Nephron progenitor cell (in vitro differentiated cells): ENCODE measurements at regions not wholly inside any gene's neighbourhood (a gene's known extent, or its start where the extent isn't known, plus 50 kb on each side); places are given as distances from the start of the nearest gene placed in this dataset.
"Not testable (repeated sequence)": the region's sequence is repeated elsewhere in the genome, so short reads cannot be mapped to it uniquely, and the experiment has no call there.

Experiments
- DNase-seq: peaks from one replicate; pipeline ENCODE4 v3.0.0; 2021
- H3K27ac Mint-ChIP-seq: 2 replicates; pipeline ENCODE4 v1.8.0; 2021; ENCODE audit warnings: mild to moderate bottlenecking, moderate library complexity, mixed read lengths
- H3K27me3 Mint-ChIP-seq: 2 replicates; pipeline ENCODE4 v1.8.0; 2021; ENCODE audit warnings: mild to moderate bottlenecking, low read depth, mixed read lengths; ENCODE audit not compliant: poor library complexity
- H3K36me3 Mint-ChIP-seq: 2 replicates; pipeline ENCODE4 v1.8.0; 2021; ENCODE audit warnings: low read depth, mixed read lengths
- H3K4me1 Mint-ChIP-seq: 2 replicates; pipeline ENCODE4 v1.8.0; 2021; ENCODE audit warnings: mixed read lengths
- H3K4me3 Mint-ChIP-seq: 2 replicates; pipeline ENCODE4 v1.8.0; 2021; ENCODE audit warnings: mild to moderate bottlenecking, moderate library complexity, mixed read lengths
- H3K9me3 Mint-ChIP-seq: 2 replicates; pipeline ENCODE4 v1.8.0; 2021; ENCODE audit warnings: mild to moderate bottlenecking, moderate library complexity, mixed read lengths
- TF ChIP-seq, protein P1 (sequence below): fragments of 200-600 bp; sonication (generic); IDR thresholded peaks from 2 replicates; pipeline ENCODE4 v1.5.0; 2021; ENCODE audit warnings: antibody characterized with exemption

- no peaks in the 10 kb centered on the region for H3K4me1 Mint-ChIP-seq
- no peaks in the 10 kb centered on the region for H3K9me3 Mint-ChIP-seq
- H3K36me3 Mint-ChIP-seq, result no peaks in the 10 kb centered on the region
- H3K27me3 Mint-ChIP-seq, result no peaks in the 10 kb centered on the region
- no peak overlapping the region for H3K4me3 Mint-ChIP-seq
- H3K27ac Mint-ChIP-seq, result no peak overlapping the region
- TF ChIP-seq, protein P1, sequence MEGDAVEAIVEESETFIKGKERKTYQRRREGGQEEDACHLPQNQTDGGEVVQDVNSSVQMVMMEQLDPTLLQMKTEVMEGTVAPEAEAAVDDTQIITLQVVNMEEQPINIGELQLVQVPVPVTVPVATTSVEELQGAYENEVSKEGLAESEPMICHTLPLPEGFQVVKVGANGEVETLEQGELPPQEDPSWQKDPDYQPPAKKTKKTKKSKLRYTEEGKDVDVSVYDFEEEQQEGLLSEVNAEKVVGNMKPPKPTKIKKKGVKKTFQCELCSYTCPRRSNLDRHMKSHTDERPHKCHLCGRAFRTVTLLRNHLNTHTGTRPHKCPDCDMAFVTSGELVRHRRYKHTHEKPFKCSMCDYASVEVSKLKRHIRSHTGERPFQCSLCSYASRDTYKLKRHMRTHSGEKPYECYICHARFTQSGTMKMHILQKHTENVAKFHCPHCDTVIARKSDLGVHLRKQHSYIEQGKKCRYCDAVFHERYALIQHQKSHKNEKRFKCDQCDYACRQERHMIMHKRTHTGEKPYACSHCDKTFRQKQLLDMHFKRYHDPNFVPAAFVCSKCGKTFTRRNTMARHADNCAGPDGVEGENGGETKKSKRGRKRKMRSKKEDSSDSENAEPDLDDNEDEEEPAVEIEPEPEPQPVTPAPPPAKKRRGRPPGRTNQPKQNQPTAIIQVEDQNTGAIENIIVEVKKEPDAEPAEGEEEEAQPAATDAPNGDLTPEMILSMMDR, result no peak
- no peak for DNase-seq
These were observed 695.9 kb upstream of the CDH8 start for GRCh38 chr16:62732092-62732491.

- not testable (repeated sequence) for H3K27ac Mint-ChIP-seq, DNase-seq, H3K27me3 Mint-ChIP-seq, H3K4me3 Mint-ChIP-seq, H3K36me3 Mint-ChIP-seq, H3K4me1 Mint-ChIP-seq
- H3K9me3 Mint-ChIP-seq, result peaks cover 19% of the 10 kb centered on the region
These were observed 688.5 kb upstream of the CDH8 start for GRCh38 chr16:62724670-62725269.

DNA sequence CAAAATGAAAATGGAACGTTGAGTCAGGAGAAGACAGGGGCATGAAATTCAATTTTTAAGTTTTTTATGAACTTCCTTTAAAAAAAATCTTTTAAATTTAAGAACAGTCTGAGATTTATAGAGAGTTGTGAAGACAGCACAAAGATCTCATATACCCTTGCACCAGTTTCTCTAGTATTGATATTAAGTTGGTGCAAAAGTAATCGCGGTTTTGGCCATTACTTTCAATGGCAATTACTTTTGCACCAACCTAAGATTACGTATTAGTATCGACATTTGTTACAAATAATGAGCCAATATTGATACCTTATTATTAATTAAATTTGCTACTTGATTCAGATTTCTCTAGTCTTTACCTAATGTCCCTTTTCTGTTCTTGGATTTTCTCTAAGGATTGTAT lies 684.4 kb upstream of the CDH8 start:
- Mint-ChIP-seq H3K9me3 (peaks cover 15% of the 10 kb centered on the region), H3K4me1 (no peaks in the 10 kb centered on the region), H3K4me3 (no peak overlapping the region), H3K36me3 (peaks cover 5% of the 10 kb centered on the region), H3K27ac (no peak overlapping the region), H3K27me3 (no peaks in the 10 kb centered on the region)
- DNase-seq, result no peak
- TF ChIP-seq, protein P1, result no peak

- DNase-seq, result no peak
- peaks cover 3% of the 10 kb centered on the region for H3K9me3 Mint-ChIP-seq
- H3K27ac Mint-ChIP-seq, result no peak overlapping the region
- H3K4me1 Mint-ChIP-seq, result no peaks in the 10 kb centered on the region
- no peak overlapping the region for H3K4me3 Mint-ChIP-seq
- no peaks in the 10 kb centered on the region for H3K36me3 Mint-ChIP-seq
- no peaks in the 10 kb centered on the region for H3K27me3 Mint-ChIP-seq
- TF ChIP-seq, protein P1, result no peak
These were observed 680.8 kb upstream of the CDH8 start for GRCh38 chr16:62717026-62717425.

- H3K27me3 Mint-ChIP-seq, result no peaks in the 10 kb centered on the region
- H3K27ac Mint-ChIP-seq, result no peak overlapping the region
- peaks cover 3% of the 10 kb centered on the region for H3K9me3 Mint-ChIP-seq
- H3K4me3 Mint-ChIP-seq, result no peak overlapping the region
- H3K36me3 Mint-ChIP-seq, result no peaks in the 10 kb centered on the region
- DNase-seq, result no peak
- TF ChIP-seq, protein P1, result no peak
- H3K4me1 Mint-ChIP-seq, result no peaks in the 10 kb centered on the region
These were observed 679.5 kb upstream of the CDH8 start for GRCh38 chr16:62715701-62716100.

- no peak for DNase-seq
- H3K27me3 Mint-ChIP-seq, result no peaks in the 10 kb centered on the region
- no peaks in the 10 kb centered on the region for H3K36me3 Mint-ChIP-seq
- no peaks in the 10 kb centered on the region for H3K4me1 Mint-ChIP-seq
- TF ChIP-seq, protein P1, result no peak
- H3K9me3 Mint-ChIP-seq, result no peaks in the 10 kb centered on the region
- no peak overlapping the region for H3K4me3 Mint-ChIP-seq
- no peak overlapping the region for H3K27ac Mint-ChIP-seq
These were observed 676.3 kb upstream of the CDH8 start for GRCh38 chr16:62712566-62712965.
